CD14-positive monocyte (primary cell): ENCODE measurements at regions not wholly inside any gene's neighbourhood (a gene's known extent, or its start where the extent isn't known, plus 50 kb on each side); places are given as distances from the start of the nearest gene placed in this dataset.
"Not testable (repeated sequence)": the region's sequence is repeated elsewhere in the genome, so short reads cannot be mapped to it uniquely, and the experiment has no call there.

Experiments used
- DNase-seq, 3 donors: peaks; one replicate each; pipeline ENCODE4 v3.0.0-alpha.2; 2011 to 2022
- H2AFZ ChIP-seq: 2 replicates; pipeline ENCODE4 v1.6.0; 2012; ENCODE audit warnings: mild to moderate bottlenecking, low read depth, low read length, inconsistent platforms; ENCODE audit not compliant: insufficient read depth, poor library complexity, severe bottlenecking
- H3K27ac ChIP-seq, 2 donors: 1 replicate in 1 of 2; 2 replicates in 1 of 2; pipeline ENCODE4 v1.5.1; 2012 to 2013; ENCODE audit warnings: low read length in 2 of 2, control low read depth in 1 of 2, inconsistent platforms in 1 of 2, low read depth in 1 of 2, mild to moderate bottlenecking in 1 of 2
- H3K27me3 ChIP-seq, 2 donors: one replicate each; pipeline versions ENCODE4 v1.6.0 to v1.6.1; 2011 to 2013; ENCODE audit warnings: low read length in 2 of 2; ENCODE audit not compliant: control insufficient read depth in 2 of 2, insufficient read depth in 2 of 2
- H3K36me3 ChIP-seq, 2 donors: replicated peaks in 1 of 2; 1 replicate in 1 of 2; 2 replicates in 1 of 2; pipeline versions ENCODE4 v1.5.1 to v1.6.1; 2012 to 2013; ENCODE audit warnings: low read length in 2 of 2, control low read depth in 1 of 2, inconsistent platforms in 1 of 2, mild to moderate bottlenecking in 1 of 2; ENCODE audit not compliant: insufficient read depth in 2 of 2, control insufficient read depth in 1 of 2
- H3K4me1 ChIP-seq, 2 donors: 1 replicate in 1 of 2; 2 replicates in 1 of 2; pipeline versions ENCODE4 v1.5.1 to v1.6.1; 2012 to 2013; ENCODE audit warnings: low read length in 2 of 2, control low read depth in 1 of 2, inconsistent platforms in 1 of 2, mild to moderate bottlenecking in 1 of 2, moderate library complexity in 1 of 2; ENCODE audit not compliant: insufficient read depth in 2 of 2, control insufficient read depth in 1 of 2
- H3K4me2 ChIP-seq: replicated peaks from 2 replicates; pipeline ENCODE3; 2012; ENCODE audit warnings: low read length, moderate library complexity, mild to moderate bottlenecking; ENCODE audit not compliant: poor library complexity, severe bottlenecking; ENCODE audit errors: extremely low read depth
- H3K4me3 ChIP-seq, 3 experiments: fragments of 200-600 bp in 1 of 3; sonication (generic) in 1 of 3; replicated peaks in 1 of 3; 1 replicate in 2 of 3; 2 replicates in 1 of 3; pipeline ENCODE4 v1.5.1; 2011 to 2013; ENCODE audit warnings: low read length in 3 of 3, mild to moderate bottlenecking in 3 of 3, control low read depth in 2 of 3, low read depth in 2 of 3, inconsistent platforms in 1 of 3, moderate library complexity in 1 of 3
- H3K79me2 ChIP-seq: 2 replicates; pipeline ENCODE4 v1.6.0; 2012; ENCODE audit warnings: mild to moderate bottlenecking, control low read depth, inconsistent platforms, low read length, moderate library complexity; ENCODE audit not compliant: insufficient read depth
- H3K9ac ChIP-seq: 2 replicates; pipeline ENCODE4 v1.6.0; 2017; ENCODE audit warnings: low read length, mild to moderate bottlenecking; ENCODE audit not compliant: insufficient read depth, poor library complexity, severe bottlenecking
- H3K9me3 ChIP-seq, 2 donors: replicated peaks in 1 of 2; 1 replicate in 1 of 2; 2 replicates in 1 of 2; pipeline versions ENCODE4 v1.5.1 to v1.6.1; 2012 to 2013; ENCODE audit warnings: low read length in 2 of 2, control low read depth in 1 of 2; ENCODE audit not compliant: control insufficient read depth in 1 of 2, insufficient read depth in 1 of 2
- H4K20me1 ChIP-seq: 2 replicates; pipeline ENCODE4 v1.6.0; 2012; ENCODE audit warnings: mild to moderate bottlenecking, low read length, control low read depth, moderate library complexity; ENCODE audit not compliant: insufficient read depth
- H3K27ac Mint-ChIP-seq, 7 donors: one replicate each; pipeline ENCODE4 v1.8.0; 2020; ENCODE audit warnings: mild to moderate bottlenecking in 7 of 7, mixed read lengths in 7 of 7, moderate library complexity in 6 of 7, inconsistent platforms in 2 of 7
- H3K27me3 Mint-ChIP-seq, 3 donors: one replicate each; pipeline ENCODE4 v1.8.0; 2021 to 2022; ENCODE audit warnings: low read depth in 3 of 3, mild to moderate bottlenecking in 3 of 3, mixed read lengths in 3 of 3, moderate library complexity in 3 of 3, inconsistent platforms in 1 of 3
- H3K36me3 Mint-ChIP-seq, 2 donors: one replicate each; pipeline ENCODE4 v1.8.0; 2020; ENCODE audit warnings: mixed read lengths in 2 of 2, inconsistent platforms in 1 of 2, mild to moderate bottlenecking in 1 of 2
- H3K4me1 Mint-ChIP-seq: one replicate; pipeline ENCODE4 v1.8.0; 2020; ENCODE audit warnings: mild to moderate bottlenecking, mixed read lengths
- H3K4me3 Mint-ChIP-seq, 2 donors: one replicate each; pipeline ENCODE4 v1.8.0; 2020; ENCODE audit warnings: mild to moderate bottlenecking in 2 of 2, mixed read lengths in 2 of 2, moderate library complexity in 1 of 2
- H3K9me3 Mint-ChIP-seq, 7 donors: one replicate each; pipeline ENCODE4 v1.8.0; 2020 to 2022; ENCODE audit warnings: mixed read lengths in 7 of 7, mild to moderate bottlenecking in 6 of 7, moderate library complexity in 6 of 7, inconsistent platforms in 2 of 7
- CTCF ChIP-seq: fragments of 200-600 bp; IDR thresholded peaks from one replicate; pipeline ENCODE4 v1.8.0; 2022; ENCODE audit warnings: antibody characterized with exemption, mild to moderate bottlenecking
- WGBS: methylation state at CpG from one replicate; pipeline ENCODE4 v1.1.5; 2013; ENCODE audit warnings: missing lambda C conversion rate; ENCODE audit not compliant: insufficient coverage; 5-methylcytosine and 5-hydroxymethylcytosine counted together
- intact Hi-C, 2 donors: fragments of 100-400 bp; cut with micrococcal nuclease; formaldehyde crosslinking; loops; one replicate each; pipeline versions ENCODE4 v1.15.0 to v1.15.1; 2023

GRCh38 chr15:89030311-89030710, 57.9 kb upstream of the ABHD2 start:
- Histone ChIP-seq H3K9ac (no peak overlapping the region), H3K9me3 (peaks cover 7 to 9% of the 10 kb centered on the region in 2 donors), H3K27me3 (no peaks in the 10 kb centered on the region), H3K4me1 (no peaks in the 10 kb centered on the region), H3K36me3 (no peaks in the 10 kb centered on the region), H4K20me1 (no peaks in the 10 kb centered on the region), H3K4me3 (no peak overlapping the region), H3K27ac (no peak overlapping the region), H2AFZ (no peak overlapping the region), H3K79me2 (no peaks in the 10 kb centered on the region), H3K4me2 (peak overlapping the region; percentile 41)
- WGBS, result no CpG with 5 or more reads among the region's 3 CpGs
- no peak overlapping the region for H3K4me3 Mint-ChIP-seq
- intact Hi-C loops, result no loop called here
- peaks cover 0 to 11% (median 5%) of the 10 kb centered on the region in 3 donors for H3K27me3 Mint-ChIP-seq
- H3K9me3 Mint-ChIP-seq, result peaks cover 3 to 19% (median 7%) of the 10 kb centered on the region in 7 donors
- no peaks in the 10 kb centered on the region for H3K4me1 Mint-ChIP-seq
- H3K27ac Mint-ChIP-seq, result no peak overlapping the region
- no peak for TF ChIP-seq CTCF
- no peak for DNase-seq
- no peaks in the 10 kb centered on the region for H3K36me3 Mint-ChIP-seq

GRCh38 chr15:89031637-89032285, 56.5 kb upstream of the ABHD2 start:
- H3K27me3 Mint-ChIP-seq, H3K27ac ChIP-seq, H3K9me3 ChIP-seq, H3K4me1 ChIP-seq, H3K9ac ChIP-seq, H3K4me1 Mint-ChIP-seq, H3K36me3 ChIP-seq, H3K79me2 ChIP-seq, H3K36me3 Mint-ChIP-seq, DNase-seq, H3K4me3 Mint-ChIP-seq, H3K4me3 ChIP-seq, H3K27me3 ChIP-seq, H2AFZ ChIP-seq, intact Hi-C loops, H3K4me2 ChIP-seq, H4K20me1 ChIP-seq: not testable (repeated sequence)
- peak overlapping the region in 1 of 7 donors; percentile 55 for H3K27ac Mint-ChIP-seq
- WGBS, result 98% methylated on average over 32 of the region's 47 CpGs
- peaks cover 3 to 15% (median 5%) of the 10 kb centered on the region in 7 donors for H3K9me3 Mint-ChIP-seq
